ENCODE measurements at regions not wholly inside any gene's neighbourhood (a gene's known extent, or its start where the extent isn't known, plus 50 kb on each side); places are given as distances from the start of the nearest gene placed in this dataset.
"Not testable (repeated sequence)": the region's sequence is repeated elsewhere in the genome, so short reads cannot be mapped to it uniquely, and the experiment has no call there.

DNA sequence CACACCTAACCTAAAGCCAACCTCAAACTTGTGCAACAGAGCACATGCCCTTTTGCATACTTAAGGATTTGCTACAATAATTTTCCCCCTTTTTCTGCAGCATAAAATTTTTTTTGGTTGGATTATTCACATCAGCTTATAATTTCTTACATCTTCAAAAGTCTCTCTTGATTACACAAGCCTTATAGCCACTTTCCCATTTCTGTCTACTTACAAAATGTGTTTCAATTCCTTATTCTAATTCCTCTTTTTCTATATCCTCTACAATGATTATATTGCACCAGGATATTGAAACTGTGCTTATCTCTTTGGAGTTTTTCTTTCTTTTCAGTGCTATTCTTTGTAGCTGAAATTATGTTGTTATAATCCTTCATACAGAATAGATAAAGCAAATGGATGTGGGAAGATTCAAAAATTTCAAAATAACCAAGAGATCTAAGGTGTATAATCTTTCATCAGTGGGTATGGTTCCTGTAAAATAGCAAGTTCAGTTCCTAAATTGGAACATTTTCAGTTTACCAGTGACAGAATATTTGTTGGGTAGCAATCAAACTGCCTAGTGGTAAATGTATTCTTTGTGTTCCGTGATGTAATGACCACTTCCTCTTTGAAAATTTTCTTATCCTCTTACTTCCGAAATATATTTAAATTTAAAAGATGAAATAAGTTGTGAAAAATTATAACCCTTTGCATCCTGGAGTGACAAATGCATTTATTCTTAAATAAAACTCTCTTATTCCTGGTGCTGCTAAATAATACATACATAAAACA is 386.8 kb upstream of the CHD1 start:
- DNase-seq (ENCODE audit: low spot score): no peak

DNA sequence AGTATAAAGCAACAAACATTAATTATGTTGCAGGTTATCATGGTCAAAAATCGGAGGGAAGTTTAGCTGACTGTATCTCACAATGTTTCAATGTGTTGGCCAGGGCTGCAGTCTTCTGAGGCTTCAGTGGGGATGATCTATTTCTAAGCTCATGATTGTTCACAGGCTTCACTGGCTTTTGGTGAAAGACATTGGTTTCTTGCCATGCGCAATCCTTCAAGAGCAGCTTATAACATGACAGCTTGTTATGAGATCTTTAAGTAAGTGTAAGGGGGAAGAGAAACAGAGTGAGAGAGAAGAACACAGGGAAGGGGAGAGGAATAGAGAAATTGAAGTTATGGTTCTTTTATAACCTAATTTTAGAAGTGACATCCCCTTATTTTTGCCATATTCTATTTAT is 385.9 kb upstream of the CHD1 start:
- DNase-seq (ENCODE audit: low spot score): no peak

DNA sequence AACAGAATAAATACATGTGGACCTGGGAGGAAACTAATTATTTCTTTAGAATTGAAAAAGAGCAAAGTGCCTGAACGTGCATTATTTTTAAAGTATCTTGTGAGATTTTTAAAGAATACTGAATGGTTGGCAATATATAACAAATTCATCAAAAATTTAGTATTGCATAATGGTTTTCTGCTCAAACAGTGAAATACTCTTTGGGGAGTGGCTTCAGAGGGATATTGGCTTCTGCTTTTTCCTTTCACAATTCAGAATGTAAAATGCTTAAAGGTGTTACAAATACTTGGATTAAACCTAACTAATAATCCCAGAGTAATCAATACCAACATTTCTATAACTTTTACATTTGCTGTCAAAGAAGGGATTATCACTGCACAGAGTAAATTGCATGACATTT is 379.3 kb upstream of the CHD1 start:
- DNase-seq (ENCODE audit: low spot score): no peak

DNA sequence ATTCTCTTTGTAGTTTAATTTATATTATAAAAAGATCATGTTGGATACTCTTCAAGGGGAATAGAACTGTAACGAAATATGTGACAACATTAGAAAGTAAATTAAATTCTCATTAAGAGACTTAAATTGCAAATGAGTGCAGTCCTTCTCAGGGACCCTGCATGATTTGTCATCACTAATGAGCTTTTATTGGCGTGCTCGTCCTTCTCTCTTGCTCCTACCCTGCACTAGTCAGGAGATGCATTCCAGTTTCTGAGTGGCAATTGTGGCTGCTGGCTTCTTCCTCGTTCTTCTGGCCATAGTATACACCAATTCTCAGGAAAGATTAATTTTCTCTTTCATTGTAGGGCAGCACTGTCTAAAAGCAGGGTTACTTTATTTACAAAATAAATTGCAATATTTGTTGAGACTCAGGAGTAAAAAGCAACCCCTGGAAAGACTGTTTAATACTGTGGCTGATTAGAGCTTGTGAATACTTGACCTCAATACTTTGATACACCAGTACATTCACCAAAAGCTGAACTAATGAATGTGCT is 376.3 kb upstream of the CHD1 start:
- no peak for DNase-seq (ENCODE audit: low spot score)

DNA sequence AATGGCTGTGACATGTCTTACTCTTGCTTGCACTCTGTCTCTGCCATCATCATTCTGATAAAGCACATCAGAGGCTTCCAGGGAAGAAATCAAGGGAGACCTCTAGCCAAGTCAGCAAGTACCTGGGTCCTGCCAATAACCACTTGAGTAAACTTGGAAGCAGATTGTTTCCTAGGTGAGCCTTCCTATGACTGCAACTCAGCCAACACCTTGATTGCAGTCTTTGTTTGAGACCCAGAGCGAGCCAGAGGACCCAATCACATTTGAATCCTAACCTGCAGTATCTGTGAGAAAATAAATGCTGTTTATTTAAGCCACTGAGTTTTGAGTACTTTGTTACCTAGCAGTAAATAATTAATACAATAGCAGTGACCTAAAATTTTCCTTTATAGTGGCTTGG is 356.8 kb upstream of the CHD1 start:
- DNase-seq (ENCODE audit: low spot score): no peak

DNA sequence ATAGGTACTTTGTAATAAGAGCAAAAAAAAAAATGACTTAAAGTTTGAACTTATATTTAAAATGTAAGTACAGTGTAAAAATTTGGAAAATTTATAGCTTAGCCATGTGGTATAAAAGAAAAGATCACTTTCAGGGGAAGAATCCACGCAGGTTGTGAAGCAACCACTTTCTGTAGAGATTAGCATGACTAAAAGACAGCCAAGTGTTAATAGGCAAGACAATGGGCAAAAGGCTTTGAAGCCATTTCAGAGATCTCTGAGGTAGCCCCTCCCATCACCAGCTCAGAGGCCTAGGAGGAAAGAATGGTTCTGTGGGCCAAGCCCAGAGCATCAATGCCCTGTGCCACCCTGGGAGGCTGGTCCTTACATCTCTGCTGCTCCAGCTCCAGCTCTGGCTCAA is 346.3 kb upstream of the CHD1 start:
- no peak for DNase-seq (ENCODE audit: low spot score)

DNA sequence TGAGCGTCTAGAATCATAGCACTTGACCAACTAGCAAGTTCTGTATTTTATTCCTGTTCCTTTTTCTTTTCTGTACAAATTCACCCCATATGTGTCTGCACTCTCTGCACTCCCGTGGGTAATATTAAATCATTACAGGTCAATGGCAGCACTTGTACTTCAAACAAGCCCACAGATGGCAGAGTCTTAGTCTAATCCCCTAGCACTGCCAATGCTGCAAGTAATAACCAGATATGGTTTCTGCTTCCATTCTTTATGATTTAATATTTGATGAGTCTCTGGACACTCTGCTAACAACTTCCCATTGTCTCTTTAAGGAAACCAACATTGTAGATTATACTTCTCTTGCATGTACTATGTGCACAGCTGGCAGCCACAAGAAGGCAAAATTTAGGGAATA is 343.8 kb upstream of the CHD1 start:
- no peak for DNase-seq (ENCODE audit: low spot score)

DNA sequence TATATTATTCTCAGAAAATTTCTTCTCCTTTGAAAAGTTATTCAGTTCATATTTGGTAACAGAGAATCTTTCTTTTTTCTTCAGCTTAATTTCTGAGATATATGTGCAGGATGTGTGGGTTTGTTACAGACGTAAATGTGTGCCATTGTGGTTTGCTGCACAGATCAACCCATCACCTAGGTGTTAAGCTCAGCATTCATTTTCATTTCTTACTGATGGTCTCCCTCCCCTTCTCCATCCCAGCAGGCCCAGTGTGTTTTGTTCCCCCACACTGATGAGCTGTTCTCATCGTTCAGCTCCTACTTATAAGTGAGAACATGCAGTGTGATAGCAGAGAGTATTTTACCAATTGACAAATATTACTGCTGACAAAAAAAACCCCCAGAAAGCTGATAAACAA is 330.0 kb upstream of the CHD1 start:
- no peak for DNase-seq (ENCODE audit: low spot score)

DNA sequence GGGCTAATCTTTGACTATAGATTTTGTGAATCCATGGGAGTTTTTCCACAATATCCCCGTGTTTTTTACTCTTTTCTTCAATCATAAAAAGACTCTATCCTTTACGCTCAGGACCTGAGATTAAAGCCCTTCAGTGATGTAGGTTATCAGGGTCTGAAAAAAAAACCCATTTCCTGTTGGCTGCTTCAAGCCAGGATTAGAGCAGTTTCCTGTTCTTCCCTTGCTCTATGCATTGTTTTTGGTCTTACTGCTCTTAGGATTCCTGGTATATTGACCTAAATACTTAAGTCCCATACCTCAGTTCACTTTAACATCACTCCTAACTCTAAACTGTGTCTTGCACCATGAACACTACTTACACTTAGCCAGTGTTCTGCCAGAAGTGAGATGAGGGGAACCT is 319.3 kb upstream of the CHD1 start:
- DNase-seq (ENCODE audit: low spot score): no peak

DNA sequence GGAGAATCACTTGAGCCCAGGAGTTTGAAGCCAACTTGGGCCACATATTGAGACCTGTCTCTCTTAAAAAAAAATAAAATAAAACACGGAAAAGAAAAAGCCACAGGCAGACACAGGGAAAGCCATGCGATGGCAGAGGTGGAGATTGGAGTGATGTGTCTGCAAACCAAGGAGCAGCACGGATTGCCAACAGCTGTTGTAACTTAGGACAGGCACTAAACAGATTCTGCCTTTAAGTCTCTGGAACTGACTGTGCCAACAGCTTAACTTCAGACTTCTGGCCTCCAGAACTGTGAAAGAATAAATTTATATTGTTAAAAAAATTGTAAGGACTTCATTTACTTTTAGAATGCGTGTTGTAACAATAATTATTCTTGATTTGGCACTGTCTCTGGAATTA is 318.5 kb upstream of the CHD1 start:
- DNase-seq (ENCODE audit: low spot score): no peak

DNA sequence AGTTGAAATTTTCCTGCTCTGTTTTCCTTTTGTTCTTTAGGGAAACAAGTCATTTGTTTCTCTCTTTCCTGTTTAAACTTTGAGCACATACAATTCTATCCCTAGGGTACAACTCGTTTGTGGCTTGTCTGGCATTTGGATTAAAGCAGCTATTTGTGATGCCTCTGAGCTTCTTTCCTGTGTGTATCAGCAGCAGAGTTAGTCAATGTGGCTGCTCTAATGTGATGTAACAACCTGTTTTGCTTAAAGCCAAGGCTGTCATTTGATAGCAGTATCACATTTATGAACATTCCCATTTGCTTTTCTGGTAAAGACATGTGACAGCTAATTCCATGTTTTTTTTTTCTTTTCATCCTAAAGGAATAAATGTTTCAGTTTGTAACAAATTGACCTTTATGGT is 314.3 kb upstream of the CHD1 start:
- no peak for DNase-seq (ENCODE audit: low spot score)

DNA sequence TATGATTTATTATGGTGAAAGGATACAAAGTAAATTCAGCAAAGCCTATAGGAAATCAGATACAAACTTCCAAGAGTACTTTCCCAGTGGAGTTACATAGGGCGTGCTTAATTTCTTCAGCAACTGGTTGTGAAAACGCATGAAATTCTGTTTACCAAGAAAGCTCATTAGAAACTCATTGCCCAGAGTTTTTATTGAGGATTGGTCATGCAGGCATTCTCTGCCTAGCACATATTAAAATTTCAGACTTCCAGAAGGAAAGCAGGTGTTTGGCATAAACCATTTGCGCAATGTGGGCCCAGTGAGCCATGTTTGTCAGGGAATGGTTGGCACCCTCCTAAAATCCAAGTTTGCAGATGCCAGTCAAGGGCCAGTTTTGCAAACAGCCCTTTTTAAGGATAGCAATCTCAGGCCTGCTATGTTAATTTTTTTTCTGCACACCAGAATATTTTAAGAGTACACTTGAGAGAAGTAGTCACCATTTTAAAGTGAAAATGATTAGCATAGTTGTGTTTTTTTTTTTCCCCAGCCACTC is 311.1 kb upstream of the CHD1 start:
- no peak for DNase-seq (ENCODE audit: low spot score)

DNA sequence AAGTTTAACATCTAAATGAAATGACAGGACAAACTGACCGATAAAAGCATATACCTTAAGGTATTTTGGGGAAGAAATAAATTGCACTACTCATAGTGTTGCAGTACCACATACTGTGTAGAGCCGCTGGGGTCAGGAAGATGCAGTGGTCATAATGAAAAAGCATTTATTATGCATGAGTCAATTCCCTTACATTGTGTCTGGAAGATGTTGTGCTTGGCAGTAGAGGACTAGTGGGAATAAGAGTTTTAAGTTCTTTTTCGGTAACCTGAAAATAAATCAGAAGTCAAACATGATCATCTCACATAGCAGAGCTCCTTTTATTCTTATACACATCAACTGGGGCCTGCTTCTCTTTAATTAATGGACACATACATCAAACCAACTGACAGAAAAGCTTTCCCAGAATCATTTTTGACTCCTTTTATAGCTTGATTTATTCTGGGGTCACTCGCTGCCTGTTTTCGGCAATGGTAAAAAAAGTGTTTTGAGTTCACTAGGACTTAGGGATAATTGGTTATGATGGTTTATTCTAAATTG is 262.5 kb upstream of the CHD1 start:
- DNase-seq (ENCODE audit: low spot score): peak; percentile 93

DNA sequence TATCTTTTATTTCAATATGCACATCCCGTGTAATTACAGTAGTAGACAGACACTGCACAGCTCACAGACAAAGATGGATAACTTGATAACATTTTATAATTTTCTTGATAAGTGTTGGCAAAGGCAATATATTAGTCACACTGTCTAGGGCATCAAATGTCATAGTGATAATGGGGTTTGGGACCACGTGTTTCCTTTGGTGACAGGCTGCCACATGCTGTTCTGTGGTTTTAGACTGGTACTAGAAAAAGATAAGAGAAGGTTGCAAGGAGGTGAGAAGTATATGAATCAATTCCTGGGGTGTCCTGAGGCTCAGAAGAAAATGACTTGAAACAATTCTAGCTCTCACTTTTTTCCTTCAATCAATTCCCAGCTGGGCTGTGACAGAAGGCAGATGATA is 258.8 kb upstream of the CHD1 start:
- DNase-seq (ENCODE audit: low spot score): peak; percentile 88

DNA sequence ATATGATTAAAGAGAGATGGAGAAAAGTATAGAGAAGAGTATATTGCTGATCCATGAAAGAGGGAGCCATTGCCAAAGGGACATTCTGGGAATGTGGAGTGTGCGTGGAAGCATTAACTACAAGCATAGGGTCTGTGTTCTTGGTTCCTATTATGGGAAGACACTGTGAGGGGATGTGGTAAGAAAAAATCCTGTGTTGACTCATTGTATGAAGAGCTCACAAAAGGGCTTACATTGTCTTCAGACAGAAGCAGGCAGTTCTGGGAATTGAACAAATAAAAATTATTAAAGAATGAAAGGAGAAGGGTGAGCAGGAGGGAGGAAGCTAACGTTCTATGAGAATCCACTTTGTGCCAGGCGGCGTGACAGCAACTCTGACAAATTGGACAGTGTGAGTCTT is 250.4 kb upstream of the CHD1 start:
- no peak for DNase-seq (ENCODE audit: low spot score)

DNA sequence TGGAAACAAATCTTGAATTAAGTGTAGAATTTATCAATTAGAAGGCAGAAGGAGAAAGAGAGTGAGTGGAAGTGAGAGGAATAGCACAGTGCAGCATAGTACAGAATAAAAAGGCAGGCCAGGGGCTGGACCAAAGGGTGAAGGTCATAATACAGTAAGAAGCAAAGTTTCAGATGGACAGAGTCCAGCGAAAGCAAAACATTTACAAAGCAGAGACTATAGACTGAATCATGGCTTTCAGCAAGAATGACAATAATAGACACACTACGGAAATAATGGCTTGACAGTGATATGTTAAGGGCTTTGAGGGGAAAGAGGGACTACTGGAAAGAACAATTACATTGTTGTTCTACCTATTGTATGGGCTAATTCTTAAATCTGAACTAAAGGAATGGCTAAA is 249.0 kb upstream of the CHD1 start:
- DNase-seq (ENCODE audit: low spot score): no peak

DNA sequence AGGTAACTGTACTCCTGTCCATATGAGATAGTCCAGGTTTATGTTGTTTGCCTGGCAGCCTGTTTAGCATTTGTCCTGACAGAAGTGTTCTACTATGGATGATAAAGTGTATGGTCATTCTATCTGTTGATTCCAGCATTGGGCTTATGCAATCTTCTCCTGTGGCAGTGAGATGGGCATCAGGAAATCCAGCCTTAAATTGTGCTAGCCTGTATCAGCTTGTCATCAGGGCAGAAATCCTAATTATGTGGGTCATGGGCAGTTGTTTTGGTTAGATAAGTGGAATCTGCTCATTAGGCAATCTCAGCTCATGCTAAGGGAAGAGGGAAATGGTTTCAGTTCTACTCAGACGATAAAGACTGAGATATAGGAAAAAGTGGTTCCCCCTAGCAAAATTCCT is 247.4 kb upstream of the CHD1 start:
- peak; percentile 15 for DNase-seq (ENCODE audit: low spot score)

DNA sequence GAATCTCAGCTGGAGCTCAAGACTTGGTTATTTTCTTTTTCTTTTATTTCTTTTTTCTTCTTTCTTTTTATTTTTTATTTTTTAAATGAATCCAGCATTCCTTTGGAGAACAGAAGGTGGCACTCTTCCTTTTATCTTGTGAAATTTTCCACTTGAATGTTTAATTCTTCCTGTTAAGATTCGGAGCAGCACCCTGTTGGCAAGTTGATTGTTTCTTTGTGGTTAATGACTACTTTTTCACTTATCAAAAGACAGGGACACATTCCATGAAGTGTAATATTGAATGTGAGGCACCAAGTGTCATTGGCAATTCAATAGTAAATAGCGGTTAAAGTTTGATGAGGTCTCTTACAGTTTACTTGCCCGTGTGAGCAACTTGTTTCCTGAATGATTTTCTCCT is 240.5 kb upstream of the CHD1 start:
- peak; percentile 56 for DNase-seq (ENCODE audit: low spot score)

DNA sequence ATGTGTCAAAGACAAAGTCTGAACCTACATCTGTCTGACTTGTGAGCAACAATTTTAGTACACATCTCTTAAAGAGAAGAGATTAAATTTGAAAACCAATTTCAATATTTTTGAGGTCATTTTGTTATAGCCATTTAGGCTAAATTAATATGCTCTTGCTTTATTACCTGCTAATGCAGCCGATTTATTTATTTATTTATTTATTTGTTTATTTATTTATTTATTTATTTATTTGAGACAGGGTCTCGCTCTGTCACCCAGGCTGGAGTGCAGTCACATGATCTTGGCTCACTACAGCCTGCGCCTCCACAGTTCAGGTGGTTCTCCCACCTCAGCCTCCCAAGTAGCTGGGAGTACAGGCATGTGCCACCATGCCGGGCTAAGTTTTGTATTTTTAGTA is 232.7 kb upstream of the CHD1 start:
- not testable (repeated sequence) for DNase-seq (ENCODE audit: low spot score)

DNA sequence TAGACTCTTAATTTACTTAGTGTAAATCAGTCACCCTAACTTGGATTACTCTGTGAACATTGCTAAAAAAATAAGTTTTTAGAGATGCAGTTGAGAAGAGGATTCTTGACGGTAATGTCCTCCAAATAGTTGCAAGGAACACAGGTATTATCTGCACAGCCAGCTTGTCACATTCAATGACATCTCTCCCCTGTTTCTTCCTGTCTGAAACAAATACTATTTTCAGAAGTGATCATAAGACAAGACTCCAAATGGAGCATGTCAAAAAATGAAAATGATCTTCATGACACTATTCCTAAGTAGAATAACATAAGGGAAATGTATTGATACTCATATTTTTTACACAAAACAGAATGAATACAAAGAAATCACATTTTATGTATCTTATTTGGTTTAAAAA is 227.9 kb upstream of the CHD1 start:
- DNase-seq (ENCODE audit: low spot score): no peak

DNA sequence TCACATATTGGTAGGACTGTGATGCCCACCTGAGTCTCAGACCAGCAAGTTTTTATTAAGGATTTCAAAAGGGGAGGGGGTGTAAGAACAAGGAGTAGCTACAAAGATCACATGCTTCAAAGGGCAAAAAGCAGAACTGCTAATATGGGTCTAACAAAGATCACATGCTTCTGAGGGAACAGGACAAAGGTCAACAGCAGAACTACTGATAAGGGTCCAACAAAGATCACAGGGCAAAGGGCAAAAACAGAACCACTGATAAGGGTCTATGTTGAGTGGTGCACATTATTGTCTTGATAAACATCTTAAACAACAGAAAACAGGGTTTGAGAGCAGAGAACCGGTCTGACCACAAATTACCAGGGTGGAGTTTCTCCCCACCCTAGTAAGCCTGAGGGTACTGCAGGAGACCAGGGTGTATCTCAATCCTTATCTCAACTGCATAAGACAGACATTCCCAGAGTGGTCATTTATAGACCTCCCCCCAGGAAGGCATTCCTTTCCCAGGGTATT is 214.5 kb upstream of the CHD1 start:
- DNase-seq (ENCODE audit: low spot score): not testable (repeated sequence)

DNA sequence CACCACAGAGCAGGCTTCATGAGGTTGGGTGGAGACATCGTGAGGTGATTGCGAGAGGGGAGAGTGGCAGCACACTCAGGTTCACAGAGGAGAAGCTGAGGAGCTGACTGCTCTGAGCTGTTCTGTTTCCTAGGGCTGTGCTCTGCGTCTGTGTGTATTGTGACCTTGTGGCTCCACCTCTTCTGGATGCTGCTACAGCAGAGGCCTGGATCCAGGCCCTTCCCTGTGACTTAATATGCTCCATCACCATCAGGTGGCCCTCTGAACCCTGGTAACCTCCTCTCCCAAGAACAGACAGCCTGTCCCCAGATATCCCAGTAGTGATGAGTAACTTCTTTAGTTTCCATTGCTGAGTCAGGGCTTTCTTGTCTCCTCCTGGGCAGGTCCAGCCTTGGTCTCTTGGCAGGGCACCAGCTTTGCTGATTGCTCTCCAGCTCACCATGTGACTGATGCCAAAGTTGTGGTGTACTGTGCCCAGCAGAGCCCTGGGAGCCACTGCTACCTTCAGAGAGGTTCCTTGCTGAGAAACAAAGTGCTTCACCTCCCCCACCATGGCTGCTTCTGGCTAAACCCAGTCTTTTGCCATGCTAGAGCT is 212.8 kb upstream of the CHD1 start:
- DNase-seq (ENCODE audit: low spot score): peak; percentile 68

DNA sequence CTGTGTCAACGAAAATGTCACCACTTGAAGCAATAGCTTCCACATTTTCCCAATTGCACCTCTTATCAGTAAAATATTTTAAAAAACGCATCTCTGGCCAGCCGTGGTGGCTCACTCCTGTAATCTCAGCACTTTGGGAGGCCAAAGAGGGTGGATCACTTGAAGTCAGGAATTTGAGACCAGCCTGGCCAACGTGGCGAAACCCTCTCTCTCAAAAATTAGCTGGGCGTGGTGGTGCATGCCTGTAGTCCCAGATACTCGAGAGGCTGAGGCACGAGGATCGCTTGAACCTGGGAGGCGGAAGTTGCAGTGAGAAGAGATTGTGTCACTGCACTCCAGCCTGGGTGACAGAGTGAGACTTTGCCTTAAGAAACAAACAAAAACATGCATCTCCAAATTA is 210.1 kb upstream of the CHD1 start:
- DNase-seq (ENCODE audit: low spot score): no peak

Data from A172 (cell line).